Activated effector memory CD4-positive, alpha-beta T cell treated with anti-CD3 and anti-CD28 coated beads, Interleukin-2, amount 50 U/mL, for 16 hours (primary cell): ENCODE measurements at regions not wholly inside any gene's neighbourhood (a gene's known extent, or its start where the extent isn't known, plus 50 kb on each side); places are given as distances from the start of the nearest gene placed in this dataset.
"Not testable (repeated sequence)": the region's sequence is repeated elsewhere in the genome, so short reads cannot be mapped to it uniquely, and the experiment has no call there.

Experiments used
- DNase-seq: peaks from one replicate; pipeline ENCODE4 v3.0.0-alpha.2; 2020

- DNase-seq = no peak
These were observed 280.5 kb upstream of the IRX4 start for GRCh38 chr5:2163060-2163856.

- no peak for DNase-seq
These were observed 278.1 kb upstream of the IRX4 start for GRCh38 chr5:2160811-2161210.

GRCh38 chr5:2158767-2159166 lies 276.0 kb upstream of the IRX4 start:
- no peak for DNase-seq

GRCh38 chr5:2158109-2158508 lies 275.4 kb upstream of the IRX4 start:
- no peak for DNase-seq

GRCh38 chr5:2157372-2157771 lies 274.6 kb upstream of the IRX4 start:
- no peak for DNase-seq

GRCh38 chr5:2156358-2157059 lies 273.8 kb upstream of the IRX4 start:
- DNase-seq = no peak

GRCh38 chr5:2155556-2155955 lies 272.8 kb upstream of the IRX4 start:
- no peak for DNase-seq

GRCh38 chr5:2153802-2154201 lies 271.1 kb upstream of the IRX4 start:
- no peak for DNase-seq

- no peak for DNase-seq
These were observed 270.6 kb upstream of the IRX4 start for GRCh38 chr5:2153350-2153749.

GRCh38 chr5:2151301-2151888 lies 268.7 kb upstream of the IRX4 start:
- DNase-seq = not testable (repeated sequence)

GRCh38 chr5:2149195-2149539 lies 266.4 kb upstream of the IRX4 start:
- no peak for DNase-seq

- DNase-seq = no peak
These were observed 265.8 kb upstream of the IRX4 start for GRCh38 chr5:2148312-2149194.

GRCh38 chr5:2147504-2148311 lies 265.0 kb upstream of the IRX4 start:
- no peak for DNase-seq

GRCh38 chr5:2143646-2144353 lies 261.1 kb upstream of the IRX4 start:
- DNase-seq = no peak

- DNase-seq = no peak
These were observed 260.4 kb upstream of the IRX4 start for GRCh38 chr5:2143088-2143487.

- DNase-seq = no peak
These were observed 259.8 kb upstream of the IRX4 start for GRCh38 chr5:2142456-2142954.

- DNase-seq = no peak
These were observed 258.7 kb upstream of the IRX4 start for GRCh38 chr5:2141254-2142000.

- DNase-seq = no peak
These were observed 257.9 kb upstream of the IRX4 start for GRCh38 chr5:2140501-2141175.

GRCh38 chr5:2139478-2139877 lies 256.8 kb upstream of the IRX4 start:
- no peak for DNase-seq

GRCh38 chr5:2138896-2139295 lies 256.2 kb upstream of the IRX4 start:
- DNase-seq = no peak
